ENCODE measurements at regions not wholly inside any gene's neighbourhood (a gene's known extent, or its start where the extent isn't known, plus 50 kb on each side); places are given as distances from the start of the nearest gene placed in this dataset.
"Not testable (repeated sequence)": the region's sequence is repeated elsewhere in the genome, so short reads cannot be mapped to it uniquely, and the experiment has no call there.

GRCh38 chr20:5492937-5493336 is 117.9 kb downstream of the GPCPD1 start:
- DNase-seq = no peak

- no peak for DNase-seq
Measured at GRCh38 chr20:5491455-5491854, 119.4 kb downstream of the GPCPD1 start.

GRCh38 chr20:5489601-5490000 is 121.2 kb downstream of the GPCPD1 start:
- DNase-seq = no peak

GRCh38 chr20:5488823-5489222 is 122.0 kb downstream of the GPCPD1 start:
- DNase-seq = no peak

- DNase-seq = no peak
Measured at GRCh38 chr20:5486377-5487054, 124.3 kb downstream of the GPCPD1 start.

- no peak for DNase-seq
Measured at GRCh38 chr20:5484926-5485325, 125.9 kb downstream of the GPCPD1 start.

- no peak for DNase-seq
Measured at GRCh38 chr20:5484346-5484745, 126.5 kb downstream of the GPCPD1 start.

- DNase-seq = no peak
Measured at GRCh38 chr20:5482791-5483190, 128.0 kb downstream of the GPCPD1 start.

GRCh38 chr20:5481872-5482271 is 128.9 kb downstream of the GPCPD1 start:
- no peak for DNase-seq

- DNase-seq = no peak
Measured at GRCh38 chr20:5480824-5481600, 129.8 kb downstream of the GPCPD1 start.

- no peak for DNase-seq
Measured at GRCh38 chr20:5474646-5475550, 135.9 kb downstream of the GPCPD1 start.

GRCh38 chr20:5471866-5472265 is 138.9 kb downstream of the GPCPD1 start:
- not testable (repeated sequence) for DNase-seq

GRCh38 chr20:5471368-5471767 is 139.4 kb downstream of the GPCPD1 start:
- no peak for DNase-seq

GRCh38 chr20:5470943-5471342 is 139.9 kb downstream of the GPCPD1 start:
- no peak for DNase-seq

GRCh38 chr20:5470458-5470857 is 140.3 kb downstream of the GPCPD1 start:
- DNase-seq = no peak

GRCh38 chr20:5469111-5469510 is 141.7 kb downstream of the GPCPD1 start:
- DNase-seq = no peak

GRCh38 chr20:5467086-5467485 is 143.7 kb downstream of the GPCPD1 start:
- no peak for DNase-seq

- no peak for DNase-seq
Measured at GRCh38 chr20:5465604-5465927, 145.2 kb downstream of the GPCPD1 start.

GRCh38 chr20:5464901-5465603 is 145.8 kb downstream of the GPCPD1 start:
- DNase-seq = no peak

GRCh38 chr20:5463007-5463686 is 146.4 kb upstream of the PROKR2 start:
- DNase-seq = no peak

- peak; percentile 34 for DNase-seq
Measured at GRCh38 chr20:5453745-5454144, 137.0 kb upstream of the PROKR2 start.

GRCh38 chr20:5453316-5453715 is 136.6 kb upstream of the PROKR2 start:
- DNase-seq = not testable (repeated sequence)

Data from NCI-H82 (cell line).